Glutamatergic neuron (in vitro differentiated cells): ENCODE measurements at regions not wholly inside any gene's neighbourhood (a gene's known extent, or its start where the extent isn't known, plus 50 kb on each side); places are given as distances from the start of the nearest gene placed in this dataset.

ENCODE experiments used
- DNase-seq: peaks from one replicate; pipeline ENCODE4 v3.0.0; 2022
- H3K27ac Mint-ChIP-seq: one replicate; pipeline ENCODE4 v1.8.0; 2020; ENCODE audit warnings: mild to moderate bottlenecking, mixed read lengths, inconsistent platforms; ENCODE audit not compliant: unreplicated experiment
- H3K27me3 Mint-ChIP-seq: one replicate; pipeline ENCODE4 v1.8.0; 2020; ENCODE audit warnings: mild to moderate bottlenecking, moderate library complexity, mixed read lengths, inconsistent platforms; ENCODE audit not compliant: unreplicated experiment
- H3K36me3 Mint-ChIP-seq: one replicate; pipeline ENCODE4 v1.8.0; 2020; ENCODE audit warnings: mild to moderate bottlenecking, mixed read lengths, inconsistent platforms; ENCODE audit not compliant: unreplicated experiment
- H3K4me1 Mint-ChIP-seq: one replicate; pipeline ENCODE4 v1.8.0; 2020; ENCODE audit warnings: mild to moderate bottlenecking, low read depth, mixed read lengths, inconsistent platforms; ENCODE audit not compliant: unreplicated experiment
- H3K4me3 Mint-ChIP-seq: one replicate; pipeline ENCODE4 v1.8.0; 2020; ENCODE audit warnings: mild to moderate bottlenecking, mixed read lengths, inconsistent platforms; ENCODE audit not compliant: unreplicated experiment
- H3K9me3 Mint-ChIP-seq: one replicate; pipeline ENCODE4 v1.8.0; 2020; ENCODE audit warnings: mild to moderate bottlenecking, moderate library complexity, mixed read lengths, inconsistent platforms; ENCODE audit not compliant: unreplicated experiment
- TF ChIP-seq, protein P1 (sequence below): fragments of 200-600 bp; sonication (generic); IDR thresholded peaks from one replicate; pipeline ENCODE4 v1.5.0; 2021; ENCODE audit not compliant: partially characterized antibody, unreplicated experiment

GRCh38 chr2:105573910-105574655 lies 170.6 kb upstream of the NCK2 start:
- Mint-ChIP-seq H3K9me3 (peaks cover 3% of the 10 kb centered on the region), H3K27me3 (no peaks in the 10 kb centered on the region), H3K36me3 (peaks cover 4% of the 10 kb centered on the region), H3K4me1 (peaks cover 2% of the 10 kb centered on the region), H3K27ac (no peak overlapping the region), H3K4me3 (no peak overlapping the region)
- TF ChIP-seq, protein P1, sequence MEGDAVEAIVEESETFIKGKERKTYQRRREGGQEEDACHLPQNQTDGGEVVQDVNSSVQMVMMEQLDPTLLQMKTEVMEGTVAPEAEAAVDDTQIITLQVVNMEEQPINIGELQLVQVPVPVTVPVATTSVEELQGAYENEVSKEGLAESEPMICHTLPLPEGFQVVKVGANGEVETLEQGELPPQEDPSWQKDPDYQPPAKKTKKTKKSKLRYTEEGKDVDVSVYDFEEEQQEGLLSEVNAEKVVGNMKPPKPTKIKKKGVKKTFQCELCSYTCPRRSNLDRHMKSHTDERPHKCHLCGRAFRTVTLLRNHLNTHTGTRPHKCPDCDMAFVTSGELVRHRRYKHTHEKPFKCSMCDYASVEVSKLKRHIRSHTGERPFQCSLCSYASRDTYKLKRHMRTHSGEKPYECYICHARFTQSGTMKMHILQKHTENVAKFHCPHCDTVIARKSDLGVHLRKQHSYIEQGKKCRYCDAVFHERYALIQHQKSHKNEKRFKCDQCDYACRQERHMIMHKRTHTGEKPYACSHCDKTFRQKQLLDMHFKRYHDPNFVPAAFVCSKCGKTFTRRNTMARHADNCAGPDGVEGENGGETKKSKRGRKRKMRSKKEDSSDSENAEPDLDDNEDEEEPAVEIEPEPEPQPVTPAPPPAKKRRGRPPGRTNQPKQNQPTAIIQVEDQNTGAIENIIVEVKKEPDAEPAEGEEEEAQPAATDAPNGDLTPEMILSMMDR = no peak
- no peak for DNase-seq

- H3K4me1 Mint-ChIP-seq = peaks cover 2% of the 10 kb centered on the region
Measured at GRCh38 chr2:105573490-105573889, 171.2 kb upstream of the NCK2 start.

GRCh38 chr2:105571445-105571987 lies 172.7 kb upstream of the FHL2 start:
- peaks cover 4% of the 10 kb centered on the region for H3K36me3 Mint-ChIP-seq
- peaks cover 4% of the 10 kb centered on the region for H3K4me1 Mint-ChIP-seq
- TF ChIP-seq, protein P1 = no peak
- H3K27ac Mint-ChIP-seq = no peak overlapping the region
- no peaks in the 10 kb centered on the region for H3K27me3 Mint-ChIP-seq
- no peak for DNase-seq
- peaks cover 1% of the 10 kb centered on the region for H3K9me3 Mint-ChIP-seq
- H3K4me3 Mint-ChIP-seq = no peak overlapping the region

More at GRCh38 chr2:105573490-105573889, 171.2 kb upstream of the NCK2 start:
- TF ChIP-seq, protein P1 = no peak
- no peak for DNase-seq
- peaks cover 4% of the 10 kb centered on the region for H3K36me3 Mint-ChIP-seq
- H3K4me3 Mint-ChIP-seq = no peak overlapping the region
- H3K27me3 Mint-ChIP-seq = no peaks in the 10 kb centered on the region
- no peak overlapping the region for H3K27ac Mint-ChIP-seq
- peaks cover 3% of the 10 kb centered on the region for H3K9me3 Mint-ChIP-seq

- H3K4me3 Mint-ChIP-seq = no peak overlapping the region
- no peak for DNase-seq
- H3K9me3 Mint-ChIP-seq = peaks cover 1% of the 10 kb centered on the region
- TF ChIP-seq, protein P1 = no peak
- H3K36me3 Mint-ChIP-seq = peaks cover 4% of the 10 kb centered on the region
- H3K4me1 Mint-ChIP-seq = peaks cover 4% of the 10 kb centered on the region
- no peaks in the 10 kb centered on the region for H3K27me3 Mint-ChIP-seq
- no peak overlapping the region for H3K27ac Mint-ChIP-seq
Measured at GRCh38 chr2:105570757-105571156, 171.9 kb upstream of the FHL2 start.

GRCh38 chr2:105570326-105570725 lies 171.5 kb upstream of the FHL2 start:
- no peak overlapping the region for H3K4me3 Mint-ChIP-seq
- no peaks in the 10 kb centered on the region for H3K27me3 Mint-ChIP-seq
- H3K36me3 Mint-ChIP-seq = peaks cover 4% of the 10 kb centered on the region
- no peak for DNase-seq
- peaks cover 2% of the 10 kb centered on the region for H3K4me1 Mint-ChIP-seq
- TF ChIP-seq, protein P1 = no peak
- H3K27ac Mint-ChIP-seq = no peak overlapping the region
- peaks cover 4% of the 10 kb centered on the region for H3K9me3 Mint-ChIP-seq
